Left ventricle myocardium inferior (tissue), 1 donor: ENCODE measurements at regions not wholly inside any gene's neighbourhood (a gene's known extent, or its start where the extent isn't known, plus 50 kb on each side); places are given as distances from the start of the nearest gene placed in this dataset.
"Not testable (repeated sequence)": the region's sequence is repeated elsewhere in the genome, so short reads cannot be mapped to it uniquely, and the experiment has no call there.

Experiments
- DNase-seq: peaks from one replicate; pipeline ENCODE4 v3.0.0-alpha.2; 2020
- H3K27ac ChIP-seq: fragments of 200-600 bp; replicated peaks from 2 replicates; pipeline ENCODE4 v1.8.0; 2021
- H3K27me3 ChIP-seq: fragments of 200-600 bp; 2 replicates; pipeline ENCODE4 v1.8.0; 2021; ENCODE audit warnings: low read depth
- H3K36me3 ChIP-seq: fragments of 200-600 bp; 2 replicates; pipeline ENCODE4 v1.8.0; 2021
- H3K4me1 ChIP-seq: fragments of 200-600 bp; 2 replicates; pipeline ENCODE4 v1.8.0; 2021
- H3K4me3 ChIP-seq: fragments of 200-600 bp; 2 replicates; pipeline ENCODE4 v1.8.0; 2021; ENCODE audit warnings: mild to moderate bottlenecking, moderate library complexity
- H3K9me3 ChIP-seq: fragments of 200-600 bp; replicated peaks from 2 replicates; pipeline ENCODE4 v1.8.0; 2021
- CTCF ChIP-seq: fragments of 200-600 bp; IDR thresholded peaks from 2 replicates; pipeline ENCODE4 v1.8.0; 2021; ENCODE audit warnings: antibody characterized with exemption, mild to moderate bottlenecking, borderline replicate concordance
- intact Hi-C: fragments of 100-400 bp; cut with micrococcal nuclease; formaldehyde crosslinking; loops from one replicate; pipeline ENCODE4 v1.11.0; 2022
- donor health status: DM: no; HTN: yes; CAD: no; lungs with severe emphysema.

GRCh38 chr9:22649384-22649783 lies 202.8 kb downstream of the DMRTA1 start:
- Histone ChIP-seq H3K9me3 (no peaks in the 10 kb centered on the region), H3K4me3 (no peak overlapping the region), H3K27me3 (no peaks in the 10 kb centered on the region), H3K4me1 (no peaks in the 10 kb centered on the region), H3K36me3 (no peaks in the 10 kb centered on the region), H3K27ac (no peak overlapping the region)
- DNase-seq = no peak
- TF ChIP-seq CTCF = no peak
- intact Hi-C loops = no loop called here

- Histone ChIP-seq H3K27ac (no peak overlapping the region), H3K4me3 (no peak overlapping the region)
These were observed 203.5 kb downstream of the DMRTA1 start for GRCh38 chr9:22650145-22650544.

GRCh38 chr9:22650946-22651345 lies 204.3 kb downstream of the DMRTA1 start:
- DNase-seq = no peak
- no peak for TF ChIP-seq CTCF
- no peak overlapping the region for H3K4me3 ChIP-seq
- no peak overlapping the region for H3K27ac ChIP-seq
- no peaks in the 10 kb centered on the region for H3K9me3 ChIP-seq
- no peaks in the 10 kb centered on the region for H3K27me3 ChIP-seq
- intact Hi-C loops = no loop called here
- H3K36me3 ChIP-seq = no peaks in the 10 kb centered on the region
- H3K4me1 ChIP-seq = no peaks in the 10 kb centered on the region

More at GRCh38 chr9:22650145-22650544, 203.5 kb downstream of the DMRTA1 start:
- no peaks in the 10 kb centered on the region for H3K36me3 ChIP-seq
- no peaks in the 10 kb centered on the region for H3K4me1 ChIP-seq
- H3K9me3 ChIP-seq = no peaks in the 10 kb centered on the region
- intact Hi-C loops = no loop called here
- no peak for DNase-seq
- no peaks in the 10 kb centered on the region for H3K27me3 ChIP-seq
- TF ChIP-seq CTCF = no peak

GRCh38 chr9:22654833-22655232 lies 208.2 kb downstream of the DMRTA1 start:
- no peak for DNase-seq
- H3K4me1 ChIP-seq = no peaks in the 10 kb centered on the region
- H3K27me3 ChIP-seq = no peaks in the 10 kb centered on the region
- TF ChIP-seq CTCF = no peak
- no peak overlapping the region for H3K4me3 ChIP-seq
- H3K36me3 ChIP-seq = no peaks in the 10 kb centered on the region
- no peaks in the 10 kb centered on the region for H3K9me3 ChIP-seq
- intact Hi-C loops = no loop called here
- H3K27ac ChIP-seq = no peak overlapping the region

- no peak for TF ChIP-seq CTCF
- Histone ChIP-seq H3K4me3 (no peak overlapping the region), H3K27ac (no peak overlapping the region), H3K36me3 (no peaks in the 10 kb centered on the region), H3K9me3 (no peaks in the 10 kb centered on the region), H3K4me1 (no peaks in the 10 kb centered on the region), H3K27me3 (no peaks in the 10 kb centered on the region)
- intact Hi-C loops = no loop called here
- DNase-seq = no peak
These were observed 211.1 kb downstream of the DMRTA1 start for GRCh38 chr9:22657713-22658112.

- H3K36me3 ChIP-seq, H3K4me1 ChIP-seq, intact Hi-C loops, H3K9me3 ChIP-seq, DNase-seq, H3K4me3 ChIP-seq, H3K27me3 ChIP-seq, H3K27ac ChIP-seq: not testable (repeated sequence)
These were observed 211.9 kb downstream of the DMRTA1 start for GRCh38 chr9:22658484-22658883.
